SK-N-SH (cell line): ENCODE measurements at regions not wholly inside any gene's neighbourhood (a gene's known extent, or its start where the extent isn't known, plus 50 kb on each side); places are given as distances from the start of the nearest gene placed in this dataset.

Experiments used
- CTCF ChIA-PET: fragments of 300-600, 350-600 bp; formaldehyde crosslinking; extraction: SDS; loops from one replicate; lab custom pipeline; 2021; lab: Yijun Ruan, JAX
- POLR2A ChIA-PET: fragments of 350-600 bp; sonication (Branson Sonifier 250); formaldehyde crosslinking; extraction: SDS; loops from one replicate; lab custom pipeline; 2020; ENCODE audit warnings: antibody characterized with exemption, inconsistent platforms; lab: Yijun Ruan, JAX
- DNase-seq: peaks from one replicate; pipeline ENCODE4 v3.0.0; 2012
- H2AFZ ChIP-seq: fragments of 200-600 bp; sonication (generic); 2 replicates; pipeline ENCODE4 v1.8.1; 2016; ENCODE audit warnings: antibody characterized with exemption, mild to moderate bottlenecking, low read depth
- H3F3A ChIP-seq: fragments of 200-600 bp; sonication (generic); replicated peaks from 2 replicates; pipeline ENCODE3; 2016; ENCODE audit warnings: antibody characterized with exemption, mild to moderate bottlenecking; ENCODE audit not compliant: insufficient read depth
- H3K27ac ChIP-seq, 2 experiments: fragments of 200-500 bp in 1 of 2; fragments of 200-600 bp in 1 of 2; sonication (Bioruptor generic) in 1 of 2; sonication (generic), shearing (Covaris generic) in 1 of 2; 2 replicates each; pipeline versions ENCODE4 v1.5.1 to v1.6.1; 2014 to 2016; ENCODE audit warnings: low read depth in 2 of 2, inconsistent platforms in 1 of 2, low read length in 1 of 2, mild to moderate bottlenecking in 1 of 2, mixed read lengths in 1 of 2
- H3K27me3 ChIP-seq: fragments of 200-600 bp; sonication (generic), shearing (Covaris generic); 2 replicates; pipeline ENCODE4 v1.6.1; 2016; ENCODE audit warnings: mixed run types; ENCODE audit not compliant: insufficient read depth
- H3K36me3 ChIP-seq, 2 experiments: fragments of 200-500 bp in 1 of 2; fragments of 200-600 bp in 1 of 2; sonication (Bioruptor generic) in 1 of 2; sonication (generic) in 1 of 2; replicated peaks in 1 of 2; 2 replicates each; pipeline versions ENCODE3 to v1.5.1; 2014 to 2016; ENCODE audit warnings: low read length in 1 of 2, mild to moderate bottlenecking in 1 of 2; ENCODE audit not compliant: insufficient read depth in 2 of 2, control insufficient read depth in 1 of 2
- H3K4me1 ChIP-seq, 2 experiments: fragments of 200-500 bp in 1 of 2; fragments of 200-600 bp in 1 of 2; sonication (Bioruptor generic) in 1 of 2; sonication (generic), shearing (Covaris generic) in 1 of 2; 2 replicates each; pipeline versions ENCODE4 v1.5.1 to v1.6.1; 2014 to 2016; ENCODE audit warnings: low read depth in 1 of 2, low read length in 1 of 2, mixed run types in 1 of 2; ENCODE audit not compliant: insufficient read depth in 2 of 2, control insufficient read depth in 1 of 2
- H3K4me2 ChIP-seq: fragments of 200-600 bp; sonication (generic), shearing (Covaris generic); 2 replicates; pipeline ENCODE4 v1.6.1; 2017; ENCODE audit warnings: mixed run types
- H3K4me3 ChIP-seq, 2 experiments: fragments of 200-500 bp in 1 of 2; fragments of 200-600 bp in 1 of 2; sonication (Bioruptor generic) in 1 of 2; sonication (generic), shearing (Covaris generic) in 1 of 2; 2 replicates each; pipeline versions ENCODE4 v1.5.1 to v1.8.1; 2014 to 2016; ENCODE audit warnings: low read depth in 2 of 2, inconsistent platforms in 1 of 2, low read length in 1 of 2, mild to moderate bottlenecking in 1 of 2, mixed read lengths in 1 of 2, moderate library complexity in 1 of 2
- H3K79me2 ChIP-seq: fragments of 200-600 bp; sonication (generic); 2 replicates; pipeline ENCODE4 v1.8.1; 2017; ENCODE audit warnings: mild to moderate bottlenecking; ENCODE audit not compliant: insufficient read depth
- H3K9ac ChIP-seq: fragments of 200-600 bp; sonication (generic); 2 replicates; pipeline ENCODE4 v1.6.1; 2017; ENCODE audit warnings: mixed run types
- H3K9me2 ChIP-seq: fragments of 200-600 bp; sonication (generic); 2 replicates; pipeline ENCODE4 v1.6.1; 2017; ENCODE audit warnings: mixed run types
- H3K9me3 ChIP-seq: fragments of 200-600 bp; sonication (generic); 2 replicates; pipeline ENCODE4 v1.6.1; 2017; ENCODE audit warnings: mixed run types, mild to moderate bottlenecking, moderate library complexity
- H4K20me1 ChIP-seq: fragments of 200-600 bp; sonication (generic); 2 replicates; pipeline ENCODE4 v1.6.1; 2017; ENCODE audit warnings: mild to moderate bottlenecking, mixed run types; ENCODE audit not compliant: insufficient read depth
- CTCF ChIP-seq: fragments of 200-600 bp; sonication (generic); IDR thresholded peaks from 2 replicates; pipeline ENCODE4 v1.6.1; 2017; ENCODE audit warnings: antibody characterized with exemption, mild to moderate bottlenecking, moderate library complexity
- EP300 ChIP-seq, 2 experiments: IDR thresholded peaks; 2 replicates each; pipeline versions ENCODE4 v1.4.0 to v1.6.1; 2012; ENCODE audit warnings: borderline replicate concordance in 1 of 2, low read depth in 1 of 2, low read length in 1 of 2
- FOSL2 ChIP-seq: IDR thresholded peaks from 2 replicates; pipeline ENCODE4 v1.4.0; 2012; ENCODE audit warnings: low read depth, mild to moderate bottlenecking, moderate library complexity, borderline replicate concordance
- FOXJ3 ChIP-seq: sonication (generic); formaldehyde crosslinking; IDR thresholded peaks from 2 replicates; pipeline ENCODE4 v1.5.1; 2020; ENCODE audit warnings: mild to moderate bottlenecking, missing genetic modification reagents
- GABPA ChIP-seq: IDR thresholded peaks from 2 replicates; pipeline ENCODE4 v1.4.0; 2012; ENCODE audit warnings: low read depth, mild to moderate bottlenecking
- JUND ChIP-seq: IDR thresholded peaks from 2 replicates; pipeline ENCODE4 v1.4.0; 2012
- MAX ChIP-seq: IDR thresholded peaks from 2 replicates; pipeline ENCODE4 v1.4.0; 2012; ENCODE audit warnings: low read depth
- MEF2A ChIP-seq: IDR thresholded peaks from 2 replicates; pipeline ENCODE4 v1.4.0; 2012; ENCODE audit warnings: low read depth, borderline replicate concordance
- MXI1 ChIP-seq: IDR thresholded peaks from 2 replicates; pipeline ENCODE4 v1.6.1; 2012; ENCODE audit warnings: mild to moderate bottlenecking, low read depth, low read length, improper control_type of control experiment
- NRF1 ChIP-seq: IDR thresholded peaks from 2 replicates; pipeline ENCODE4 v1.6.1; 2012; ENCODE audit warnings: low read depth, mild to moderate bottlenecking, low read length
- POLR2AphosphoS5 ChIP-seq: IDR thresholded peaks from 2 replicates; pipeline ENCODE4 v1.6.1; 2012; ENCODE audit warnings: low read depth, low read length
- RXRA ChIP-seq: IDR thresholded peaks from 2 replicates; pipeline ENCODE4 v1.4.0; 2012; ENCODE audit warnings: low read depth, mild to moderate bottlenecking, borderline replicate concordance
- TCF12 ChIP-seq: IDR thresholded peaks from 2 replicates; pipeline ENCODE4 v1.4.0; 2012
- TEAD4 ChIP-seq: IDR thresholded peaks from 2 replicates; pipeline ENCODE4 v1.4.0; 2012; ENCODE audit warnings: mild to moderate bottlenecking, borderline replicate concordance; ENCODE audit not compliant: insufficient read depth
- USF1 ChIP-seq: IDR thresholded peaks from 2 replicates; pipeline ENCODE4 v1.4.0; 2012; ENCODE audit warnings: low read depth, borderline replicate concordance
- WGBS: methylation state at CpG from one replicate; pipeline ENCODE4 v1.1.6; 2017; ENCODE audit warnings: low lambda C conversion rate; 5-methylcytosine and 5-hydroxymethylcytosine counted together
- TF ChIP-seq, protein P1 (sequence below): IDR thresholded peaks from 2 replicates; pipeline ENCODE4 v1.4.0; 2012; ENCODE audit warnings: low read depth, borderline replicate concordance
- TF ChIP-seq, protein P2 (sequence below): fragments of 150-350 bp; IDR thresholded peaks from 2 replicates; pipeline ENCODE4 v1.6.1; 2017; ENCODE audit warnings: antibody characterized with exemption, low read length, low read depth, borderline replicate concordance
- TF ChIP-seq, protein P3 (sequence below): IDR thresholded peaks from 2 replicates; pipeline ENCODE4 v1.6.1; 2012; ENCODE audit warnings: mild to moderate bottlenecking, low read depth, low read length, moderate library complexity
- TF ChIP-seq, protein P4 (sequence below): IDR thresholded peaks from 2 replicates; pipeline ENCODE4; 2012

GRCh38 chr4:187098429-187098828, 374.8 kb upstream of the FAT1 start:
- Histone ChIP-seq H4K20me1 (no peaks in the 10 kb centered on the region), H3K4me3 (no peak overlapping the region), H3K9me3 (no peaks in the 10 kb centered on the region), H3K36me3 (no peaks in the 10 kb centered on the region), H3K9me2 (no peaks in the 10 kb centered on the region), H3K9ac (no peak overlapping the region), H3K4me1 (no peaks in the 10 kb centered on the region), H3K27ac (no peak overlapping the region), H3K27me3 (no peaks in the 10 kb centered on the region; the same call in 1 of the 2 replicates), H3K79me2 (no peaks in the 10 kb centered on the region), H3K4me2 (no peak overlapping the region), H2AFZ (no peak overlapping the region), H3F3A (no peaks in the 10 kb centered on the region)
- DNase-seq: no peak
- 13% methylated on average over 2 of the region's 2 CpGs for whole genome bisulfite sequencing
- TF ChIP-seq POLR2AphosphoS5: no peak
- no peak for TF ChIP-seq USF1
- TF ChIP-seq EP300 (IDR thresholded peaks at IDR 0.05; ENCODE audit: borderline replicate concordance in 1 of 2, low read depth in 1 of 2, low read length in 1 of 2): no peak
- TF ChIP-seq FOXJ3 (CRISPR knock-in tag): no peak
- TF ChIP-seq TEAD4: no peak
- no peak for TF ChIP-seq GABPA
- no peak for TF ChIP-seq MAX
- TF ChIP-seq NRF1: no peak
- no peak for TF ChIP-seq TCF12
- CTCF ChIA-PET: no interaction called here
- POLR2A ChIA-PET: no interaction called here

GRCh38 chr4:187103351-187103750, 379.7 kb upstream of the FAT1 start:
- H3K79me2 ChIP-seq: no peaks in the 10 kb centered on the region
- H4K20me1 ChIP-seq: no peaks in the 10 kb centered on the region
- no peak overlapping the region for H3K4me2 ChIP-seq
- H3K36me3 ChIP-seq: no peaks in the 10 kb centered on the region
- ChIA-PET CTCF (no interaction called here), POLR2A (no interaction called here)
- no peak overlapping the region for H3K4me3 ChIP-seq
- no peak overlapping the region for H3K27ac ChIP-seq
- DNase-seq: no peak
- no peak overlapping the region for H3K9ac ChIP-seq
- H3K9me2 ChIP-seq: no peaks in the 10 kb centered on the region
- H3K27me3 ChIP-seq: no peaks in the 10 kb centered on the region
- no peaks in the 10 kb centered on the region for H3K9me3 ChIP-seq
- H3K4me1 ChIP-seq: no peaks in the 10 kb centered on the region
- H3F3A ChIP-seq: no peaks in the 10 kb centered on the region
- H2AFZ ChIP-seq: no peak overlapping the region
- 28% methylated on average over 4 of the region's 4 CpGs for WGBS
- no peak for TF ChIP-seq MXI1
- no peak for TF ChIP-seq MEF2A
- no peak for TF ChIP-seq FOSL2
- TF ChIP-seq, protein P1, sequence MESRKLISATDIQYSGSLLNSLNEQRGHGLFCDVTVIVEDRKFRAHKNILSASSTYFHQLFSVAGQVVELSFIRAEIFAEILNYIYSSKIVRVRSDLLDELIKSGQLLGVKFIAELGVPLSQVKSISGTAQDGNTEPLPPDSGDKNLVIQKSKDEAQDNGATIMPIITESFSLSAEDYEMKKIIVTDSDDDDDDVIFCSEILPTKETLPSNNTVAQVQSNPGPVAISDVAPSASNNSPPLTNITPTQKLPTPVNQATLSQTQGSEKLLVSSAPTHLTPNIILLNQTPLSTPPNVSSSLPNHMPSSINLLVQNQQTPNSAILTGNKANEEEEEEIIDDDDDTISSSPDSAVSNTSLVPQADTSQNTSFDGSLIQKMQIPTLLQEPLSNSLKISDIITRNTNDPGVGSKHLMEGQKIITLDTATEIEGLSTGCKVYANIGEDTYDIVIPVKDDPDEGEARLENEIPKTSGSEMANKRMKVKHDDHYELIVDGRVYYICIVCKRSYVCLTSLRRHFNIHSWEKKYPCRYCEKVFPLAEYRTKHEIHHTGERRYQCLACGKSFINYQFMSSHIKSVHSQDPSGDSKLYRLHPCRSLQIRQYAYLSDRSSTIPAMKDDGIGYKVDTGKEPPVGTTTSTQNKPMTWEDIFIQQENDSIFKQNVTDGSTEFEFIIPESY: no peak
- TF ChIP-seq, protein P2, sequence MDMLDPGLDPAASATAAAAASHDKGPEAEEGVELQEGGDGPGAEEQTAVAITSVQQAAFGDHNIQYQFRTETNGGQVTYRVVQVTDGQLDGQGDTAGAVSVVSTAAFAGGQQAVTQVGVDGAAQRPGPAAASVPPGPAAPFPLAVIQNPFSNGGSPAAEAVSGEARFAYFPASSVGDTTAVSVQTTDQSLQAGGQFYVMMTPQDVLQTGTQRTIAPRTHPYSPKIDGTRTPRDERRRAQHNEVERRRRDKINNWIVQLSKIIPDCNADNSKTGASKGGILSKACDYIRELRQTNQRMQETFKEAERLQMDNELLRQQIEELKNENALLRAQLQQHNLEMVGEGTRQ: no peak
- TF ChIP-seq, protein P3, sequence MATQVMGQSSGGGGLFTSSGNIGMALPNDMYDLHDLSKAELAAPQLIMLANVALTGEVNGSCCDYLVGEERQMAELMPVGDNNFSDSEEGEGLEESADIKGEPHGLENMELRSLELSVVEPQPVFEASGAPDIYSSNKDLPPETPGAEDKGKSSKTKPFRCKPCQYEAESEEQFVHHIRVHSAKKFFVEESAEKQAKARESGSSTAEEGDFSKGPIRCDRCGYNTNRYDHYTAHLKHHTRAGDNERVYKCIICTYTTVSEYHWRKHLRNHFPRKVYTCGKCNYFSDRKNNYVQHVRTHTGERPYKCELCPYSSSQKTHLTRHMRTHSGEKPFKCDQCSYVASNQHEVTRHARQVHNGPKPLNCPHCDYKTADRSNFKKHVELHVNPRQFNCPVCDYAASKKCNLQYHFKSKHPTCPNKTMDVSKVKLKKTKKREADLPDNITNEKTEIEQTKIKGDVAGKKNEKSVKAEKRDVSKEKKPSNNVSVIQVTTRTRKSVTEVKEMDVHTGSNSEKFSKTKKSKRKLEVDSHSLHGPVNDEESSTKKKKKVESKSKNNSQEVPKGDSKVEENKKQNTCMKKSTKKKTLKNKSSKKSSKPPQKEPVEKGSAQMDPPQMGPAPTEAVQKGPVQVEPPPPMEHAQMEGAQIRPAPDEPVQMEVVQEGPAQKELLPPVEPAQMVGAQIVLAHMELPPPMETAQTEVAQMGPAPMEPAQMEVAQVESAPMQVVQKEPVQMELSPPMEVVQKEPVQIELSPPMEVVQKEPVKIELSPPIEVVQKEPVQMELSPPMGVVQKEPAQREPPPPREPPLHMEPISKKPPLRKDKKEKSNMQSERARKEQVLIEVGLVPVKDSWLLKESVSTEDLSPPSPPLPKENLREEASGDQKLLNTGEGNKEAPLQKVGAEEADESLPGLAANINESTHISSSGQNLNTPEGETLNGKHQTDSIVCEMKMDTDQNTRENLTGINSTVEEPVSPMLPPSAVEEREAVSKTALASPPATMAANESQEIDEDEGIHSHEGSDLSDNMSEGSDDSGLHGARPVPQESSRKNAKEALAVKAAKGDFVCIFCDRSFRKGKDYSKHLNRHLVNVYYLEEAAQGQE: no peak
- no peak for TF ChIP-seq RXRA
- no peak for TF ChIP-seq CTCF
- no peak for TF ChIP-seq POLR2AphosphoS5
- no peak for TF ChIP-seq JUND
- TF ChIP-seq, protein P4, sequence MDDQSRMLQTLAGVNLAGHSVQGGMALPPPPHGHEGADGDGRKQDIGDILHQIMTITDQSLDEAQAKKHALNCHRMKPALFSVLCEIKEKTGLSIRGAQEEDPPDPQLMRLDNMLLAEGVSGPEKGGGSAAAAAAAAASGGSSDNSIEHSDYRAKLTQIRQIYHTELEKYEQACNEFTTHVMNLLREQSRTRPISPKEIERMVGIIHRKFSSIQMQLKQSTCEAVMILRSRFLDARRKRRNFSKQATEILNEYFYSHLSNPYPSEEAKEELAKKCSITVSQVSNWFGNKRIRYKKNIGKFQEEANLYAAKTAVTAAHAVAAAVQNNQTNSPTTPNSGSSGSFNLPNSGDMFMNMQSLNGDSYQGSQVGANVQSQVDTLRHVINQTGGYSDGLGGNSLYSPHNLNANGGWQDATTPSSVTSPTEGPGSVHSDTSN: no peak
